ENCODE measurements at regions not wholly inside any gene's neighbourhood (a gene's known extent, or its start where the extent isn't known, plus 50 kb on each side); places are given as distances from the start of the nearest gene placed in this dataset.
"Not testable (repeated sequence)": the region's sequence is repeated elsewhere in the genome, so short reads cannot be mapped to it uniquely, and the experiment has no call there.

DNA sequence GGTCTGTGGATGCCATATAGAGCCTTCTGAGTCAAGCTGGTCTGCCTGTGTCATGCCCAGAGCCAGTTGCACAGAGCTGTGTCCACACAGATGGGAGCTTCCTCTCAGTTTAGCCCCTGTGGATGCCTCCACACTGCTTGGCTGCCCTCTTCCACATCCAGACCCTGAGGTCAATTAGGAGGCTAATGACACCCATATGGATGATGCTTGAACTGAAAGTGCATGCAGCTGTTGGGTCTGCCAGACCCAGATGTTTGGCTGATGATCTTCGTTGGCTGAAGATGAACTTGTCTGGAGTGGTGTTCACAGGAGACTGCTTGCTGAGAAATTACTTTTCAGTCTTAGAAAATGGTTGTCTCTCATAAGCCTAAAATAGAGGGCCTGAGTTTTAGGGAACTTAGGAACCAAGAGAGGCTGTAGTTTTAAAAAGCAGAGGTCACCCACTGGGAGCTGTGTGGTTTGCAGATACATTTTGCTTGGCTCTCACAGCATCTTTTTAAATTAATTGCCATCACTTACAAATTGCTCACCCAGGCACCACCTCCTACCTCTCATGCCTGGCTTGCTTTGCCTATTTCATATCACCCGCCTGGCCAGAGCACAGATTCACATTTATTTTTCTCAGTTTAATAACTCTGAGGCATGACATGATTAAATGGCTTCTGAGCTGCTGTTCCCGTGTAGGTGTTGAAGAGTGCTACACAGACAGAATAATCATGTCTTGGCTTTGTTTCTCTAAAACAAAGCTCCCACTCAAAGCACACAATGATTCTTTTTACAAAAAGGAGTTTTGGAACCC lies 176.1 kb downstream of the MINAR1 start:
- DNase-seq = no peak

GRCh38 chr15:79609506-79609905 lies 177.4 kb downstream of the MINAR1 start:
- no peak for DNase-seq

DNA sequence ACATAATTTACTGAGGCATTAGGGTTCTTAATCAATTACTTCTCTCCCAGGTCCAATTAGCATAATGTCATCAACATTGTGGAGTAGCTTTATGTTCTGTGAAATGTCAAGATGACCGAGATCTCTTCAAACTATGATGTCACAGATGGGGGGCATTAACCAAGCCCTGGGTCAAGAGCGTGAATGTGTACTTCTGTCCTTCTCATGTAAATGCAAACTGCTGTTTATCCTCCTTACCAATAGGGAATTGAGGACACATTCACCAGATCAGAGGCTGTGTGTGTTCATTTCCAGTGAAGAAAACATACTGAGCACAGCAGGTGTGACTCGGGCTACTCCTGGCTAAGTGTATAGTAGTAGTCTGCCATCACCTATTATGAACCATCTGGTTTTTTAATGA lies 177.9 kb downstream of the MINAR1 start:
- DNase-seq = no peak

DNA sequence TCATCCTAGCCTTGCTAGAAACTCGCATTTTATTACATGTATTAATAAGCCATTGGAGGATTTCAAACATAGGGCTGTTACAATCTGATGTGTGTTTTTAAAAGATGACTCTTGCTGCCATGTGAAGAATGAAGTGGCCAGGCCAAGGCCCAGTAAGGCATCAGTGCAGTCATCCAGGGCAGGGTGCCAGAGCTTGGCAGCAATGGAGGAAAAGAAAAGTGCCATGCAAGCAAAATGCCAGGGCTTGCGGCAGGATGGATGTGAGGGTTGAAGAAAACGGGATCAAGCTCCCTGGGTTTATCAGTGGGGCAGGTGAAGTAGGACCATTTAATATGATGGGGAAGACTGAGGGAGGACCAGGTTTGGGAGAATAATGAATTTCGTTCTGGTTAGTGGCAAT lies 183.6 kb downstream of the MINAR1 start:
- DNase-seq = no peak

- DNase-seq = no peak
Observed at GRCh38 chr15:79617071-79617470, 184.9 kb downstream of the MINAR1 start.

DNA sequence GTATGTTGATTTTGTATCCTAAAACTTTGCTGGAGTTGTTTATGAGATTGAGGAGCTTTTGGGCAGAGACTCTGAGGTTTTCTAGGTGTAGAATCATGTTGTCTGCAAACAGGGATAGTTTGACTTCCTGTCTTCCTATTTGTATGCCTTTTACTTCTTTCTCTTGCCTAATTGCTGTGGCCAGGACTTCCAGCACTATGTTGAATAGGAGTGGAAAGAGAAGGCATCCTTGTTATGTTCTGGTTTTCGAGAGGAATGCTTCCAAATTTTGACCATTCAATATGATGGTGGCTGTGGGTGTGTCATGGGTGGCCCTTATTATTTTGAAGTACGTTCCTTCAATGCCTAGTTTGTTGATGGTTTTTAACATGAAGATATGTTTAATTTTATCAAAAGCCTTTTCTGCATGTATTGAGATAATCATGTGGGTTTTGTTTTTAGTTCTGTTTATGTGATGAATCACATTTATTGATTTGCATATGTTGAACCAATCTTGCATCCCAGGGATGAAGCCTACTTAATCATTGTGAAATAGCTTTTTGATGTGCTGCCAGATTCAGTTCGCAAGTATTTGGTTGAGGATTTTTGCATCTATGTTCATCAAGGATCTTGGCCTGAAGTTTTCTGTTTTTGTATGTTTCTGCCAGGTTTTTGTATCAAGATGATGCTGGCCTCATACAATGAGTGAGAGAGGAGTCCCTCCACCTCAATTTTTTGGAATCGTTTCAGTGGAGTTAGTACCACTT lies 188.1 kb downstream of the MINAR1 start:
- DNase-seq = no peak

DNA sequence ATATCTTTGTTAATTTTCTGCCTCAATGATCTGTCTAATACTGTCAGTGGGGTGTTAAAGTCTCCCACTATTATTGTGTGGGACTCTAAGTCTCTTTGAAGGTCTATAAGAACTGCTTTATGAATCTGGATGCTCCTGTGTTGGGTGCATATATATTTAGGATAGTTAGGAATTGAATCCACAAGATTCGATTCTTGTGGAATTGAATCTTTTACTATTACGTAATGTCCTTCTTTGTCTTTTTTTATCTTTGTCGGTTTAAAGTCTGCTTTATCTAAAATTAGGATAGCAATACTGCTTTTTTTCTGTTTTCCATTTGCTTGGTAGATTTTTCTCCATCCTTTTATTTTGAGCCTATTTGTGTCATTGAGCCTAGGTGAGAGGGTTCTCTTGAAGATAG lies 189.7 kb downstream of the MINAR1 start:
- not testable (repeated sequence) for DNase-seq

GRCh38 chr15:79623488-79623887 lies 191.4 kb downstream of the MINAR1 start:
- no peak for DNase-seq

- DNase-seq = no peak
Observed at GRCh38 chr15:79629687-79630086, 197.6 kb downstream of the MINAR1 start.

GRCh38 chr15:79632457-79632856 lies 200.3 kb downstream of the MINAR1 start:
- DNase-seq = no peak

DNA sequence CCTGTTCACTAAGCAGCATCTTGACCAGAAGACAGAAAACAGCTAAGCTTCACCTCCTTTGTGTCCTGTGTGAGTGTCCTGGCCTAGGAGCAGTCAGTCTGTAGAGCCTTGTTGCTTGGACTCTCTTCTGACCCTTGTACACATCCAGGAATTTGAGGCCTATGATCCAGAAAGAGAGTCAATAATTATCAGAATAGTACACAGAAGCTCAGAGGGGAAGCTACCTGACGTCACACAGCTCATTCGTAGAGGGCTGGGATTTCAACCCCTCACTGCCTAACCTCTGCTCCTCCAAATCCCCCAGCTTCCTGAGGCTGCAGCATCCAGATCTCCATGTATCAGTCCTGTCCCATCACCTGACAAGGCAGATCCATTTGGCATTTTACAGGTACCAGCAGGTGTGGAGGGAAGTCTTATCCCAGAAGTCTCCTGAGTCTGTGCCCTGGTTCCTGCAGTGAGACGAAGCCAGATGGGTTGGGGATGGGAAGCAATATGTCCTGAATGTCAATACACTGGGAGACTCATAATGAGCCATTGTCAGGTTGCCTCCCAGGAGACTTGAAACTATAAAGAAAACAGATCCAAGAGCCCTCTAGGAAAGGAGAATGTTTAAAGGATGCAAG lies 203.1 kb downstream of the MINAR1 start:
- DNase-seq = no peak

GRCh38 chr15:79635897-79636561 lies 203.9 kb downstream of the MINAR1 start:
- no peak for DNase-seq

DNA sequence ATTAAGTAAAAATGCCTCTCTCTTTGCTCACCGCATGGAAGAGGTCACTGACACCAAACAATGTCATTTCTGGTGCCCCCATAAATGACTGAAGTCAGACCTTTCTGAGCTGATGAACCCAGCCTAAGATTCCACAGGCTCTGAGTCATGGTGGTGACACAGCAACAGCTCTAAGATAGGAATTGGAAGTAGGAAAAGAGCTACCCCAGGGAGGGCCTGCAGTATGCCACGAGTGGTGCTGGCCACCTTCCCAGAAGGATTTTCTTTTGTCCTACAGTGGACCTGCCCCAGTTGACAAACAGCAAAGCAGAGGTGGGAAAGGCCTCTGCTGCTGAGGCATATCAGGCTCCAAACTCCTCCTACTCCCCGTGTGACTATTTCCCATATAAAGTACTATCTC lies 208.1 kb downstream of the MINAR1 start:
- no peak for DNase-seq

GRCh38 chr15:79641841-79642240 lies 209.7 kb downstream of the MINAR1 start:
- no peak for DNase-seq

DNA sequence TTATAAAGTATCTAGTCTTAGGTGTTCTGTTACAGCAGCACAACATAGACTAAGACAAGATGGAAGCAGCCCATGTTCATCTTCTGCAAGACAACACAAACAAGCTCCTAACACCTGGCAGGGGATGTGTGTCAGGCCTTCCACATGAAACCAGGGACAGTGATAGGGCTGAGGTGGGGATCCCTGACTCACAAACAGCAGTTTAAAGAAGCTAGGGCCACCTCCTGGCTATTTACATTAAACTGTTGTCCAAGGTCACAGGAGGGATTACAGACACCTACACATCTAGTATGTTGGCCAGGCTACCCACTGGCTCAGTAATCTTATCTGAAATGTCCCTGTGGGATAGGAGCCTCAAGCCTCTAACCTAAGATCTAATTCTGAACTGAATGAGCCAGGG lies 211.3 kb downstream of the MINAR1 start:
- DNase-seq = no peak

DNA sequence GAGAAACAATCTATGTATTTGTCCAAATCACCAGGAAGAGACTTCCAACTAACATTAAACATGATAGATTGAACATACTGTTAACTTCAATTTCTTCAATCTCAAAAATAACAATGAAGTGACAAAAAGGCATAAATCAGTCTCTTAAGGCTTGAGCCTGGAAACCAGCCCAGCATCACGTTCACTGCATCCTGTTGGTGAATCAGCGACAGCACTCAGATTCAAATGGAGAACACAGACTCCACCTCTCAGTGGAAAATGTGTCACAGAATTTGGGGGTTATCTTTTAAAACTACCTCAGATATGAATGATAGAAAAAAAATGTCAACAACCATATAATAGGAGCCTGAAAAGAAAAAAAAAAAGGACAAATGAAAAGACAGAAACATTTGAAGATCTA lies 212.0 kb downstream of the MINAR1 start:
- DNase-seq = no peak

- DNase-seq = not testable (repeated sequence)
Observed at GRCh38 chr15:79652972-79653371, 220.8 kb downstream of the MINAR1 start.

- DNase-seq = no peak
Observed at GRCh38 chr15:79653533-79653932, 221.4 kb downstream of the MINAR1 start.

DNA sequence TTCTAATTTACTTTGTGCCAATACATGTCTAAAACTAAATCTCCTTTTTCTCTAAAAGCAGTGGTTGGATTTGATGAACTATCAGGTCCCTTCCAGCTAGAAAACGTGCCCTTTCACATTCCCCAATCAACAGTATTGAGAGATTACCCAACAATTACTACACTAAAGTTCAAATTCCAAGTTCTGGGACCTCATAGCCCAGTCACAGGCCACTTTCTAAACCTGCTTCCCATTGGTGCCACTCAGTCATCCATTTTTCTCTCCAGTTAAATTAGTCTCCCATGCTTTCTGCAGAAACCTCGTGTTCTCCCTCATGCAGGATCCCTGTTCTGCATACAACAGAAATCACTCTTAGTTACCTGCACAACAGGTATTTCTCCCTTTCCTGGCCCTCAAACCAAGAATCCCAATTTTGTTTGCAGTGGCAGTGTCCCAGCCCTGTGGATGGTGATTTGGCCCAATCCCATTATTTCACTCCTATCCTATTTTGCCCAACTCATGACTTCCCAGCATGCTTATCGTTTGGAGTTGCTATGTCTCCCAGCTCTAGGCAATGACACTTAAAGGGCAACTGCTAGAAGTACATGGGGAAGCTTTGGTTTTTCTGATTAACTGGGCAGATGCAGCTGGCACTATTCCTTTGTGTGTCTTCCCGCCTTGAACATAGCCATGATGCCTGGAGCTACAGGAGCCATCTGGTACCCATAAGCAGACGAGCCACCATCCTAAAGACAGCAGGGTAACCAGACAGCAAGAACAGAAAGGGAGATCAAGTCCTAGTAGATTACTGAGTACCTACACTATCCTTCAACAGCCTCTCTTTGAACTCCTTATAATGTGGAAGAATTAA lies 224.2 kb downstream of the MINAR1 start:
- no peak for DNase-seq

GRCh38 chr15:79657722-79658121 lies 225.6 kb downstream of the MINAR1 start:
- DNase-seq = no peak

- no peak for DNase-seq
Observed at GRCh38 chr15:79659691-79660090, 227.6 kb downstream of the MINAR1 start.

- no peak for DNase-seq
Observed at GRCh38 chr15:79661411-79661810, 229.3 kb downstream of the MINAR1 start.
